ENCODE measurements at regions not wholly inside any gene's neighbourhood (a gene's known extent, or its start where the extent isn't known, plus 50 kb on each side); places are given as distances from the start of the nearest gene placed in this dataset.

DNA sequence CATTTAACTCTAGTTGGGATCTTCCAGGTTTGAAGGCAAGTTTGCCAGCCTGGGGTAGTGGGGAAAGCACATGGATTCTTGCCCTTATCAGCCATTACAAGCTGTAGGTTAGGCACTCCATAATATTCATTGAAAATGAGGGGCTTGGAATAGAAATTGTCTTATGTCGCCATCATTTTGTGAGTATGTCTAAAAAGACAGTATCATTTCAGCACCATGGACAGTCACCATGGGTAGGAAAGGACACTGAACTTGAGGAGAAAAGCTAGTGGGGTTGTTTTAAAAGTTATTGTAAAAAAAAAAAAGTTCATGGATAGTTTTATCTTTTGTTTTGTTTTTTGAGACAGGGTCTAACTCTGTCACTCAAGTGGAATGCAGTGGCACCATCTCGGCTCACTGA lies 356.1 kb downstream of the HNRNPD start:
- in situ Hi-C loops (cut with MboI) (no loop called here), intact Hi-C loops (cut with micrococcal nuclease; ENCODE audit: unreplicated experiment) (no loop called here)
- ChIA-PET CTCF (no interaction called here), POLR2A (no interaction called here), RAD21 (ENCODE audit: unreplicated experiment) (no interaction called here), SMC1A (ENCODE audit: uncharacterized antibody, unreplicated experiment) (no interaction called here)
- no peaks in the 10 kb centered on the region for H4K20me1 ChIP-seq (ENCODE audit: control insufficient read depth, insufficient read depth)
- no peak overlapping the region for H2AFZ ChIP-seq (ENCODE audit: control insufficient read depth, low read depth, low read length)
- H3K27ac ChIP-seq (ENCODE audit: control insufficient read depth, insufficient read depth): no peak overlapping the region
- TF ChIP-seq KLF5 (IDR thresholded peaks at IDR 0.05; ENCODE audit: partially characterized antibody): no peak
- TF ChIP-seq KAT2A (conservative IDR thresholded peaks at IDR 0.05; ENCODE audit: control insufficient read depth, low read depth, low read length): no peak
- TF ChIP-seq, protein P1, sequence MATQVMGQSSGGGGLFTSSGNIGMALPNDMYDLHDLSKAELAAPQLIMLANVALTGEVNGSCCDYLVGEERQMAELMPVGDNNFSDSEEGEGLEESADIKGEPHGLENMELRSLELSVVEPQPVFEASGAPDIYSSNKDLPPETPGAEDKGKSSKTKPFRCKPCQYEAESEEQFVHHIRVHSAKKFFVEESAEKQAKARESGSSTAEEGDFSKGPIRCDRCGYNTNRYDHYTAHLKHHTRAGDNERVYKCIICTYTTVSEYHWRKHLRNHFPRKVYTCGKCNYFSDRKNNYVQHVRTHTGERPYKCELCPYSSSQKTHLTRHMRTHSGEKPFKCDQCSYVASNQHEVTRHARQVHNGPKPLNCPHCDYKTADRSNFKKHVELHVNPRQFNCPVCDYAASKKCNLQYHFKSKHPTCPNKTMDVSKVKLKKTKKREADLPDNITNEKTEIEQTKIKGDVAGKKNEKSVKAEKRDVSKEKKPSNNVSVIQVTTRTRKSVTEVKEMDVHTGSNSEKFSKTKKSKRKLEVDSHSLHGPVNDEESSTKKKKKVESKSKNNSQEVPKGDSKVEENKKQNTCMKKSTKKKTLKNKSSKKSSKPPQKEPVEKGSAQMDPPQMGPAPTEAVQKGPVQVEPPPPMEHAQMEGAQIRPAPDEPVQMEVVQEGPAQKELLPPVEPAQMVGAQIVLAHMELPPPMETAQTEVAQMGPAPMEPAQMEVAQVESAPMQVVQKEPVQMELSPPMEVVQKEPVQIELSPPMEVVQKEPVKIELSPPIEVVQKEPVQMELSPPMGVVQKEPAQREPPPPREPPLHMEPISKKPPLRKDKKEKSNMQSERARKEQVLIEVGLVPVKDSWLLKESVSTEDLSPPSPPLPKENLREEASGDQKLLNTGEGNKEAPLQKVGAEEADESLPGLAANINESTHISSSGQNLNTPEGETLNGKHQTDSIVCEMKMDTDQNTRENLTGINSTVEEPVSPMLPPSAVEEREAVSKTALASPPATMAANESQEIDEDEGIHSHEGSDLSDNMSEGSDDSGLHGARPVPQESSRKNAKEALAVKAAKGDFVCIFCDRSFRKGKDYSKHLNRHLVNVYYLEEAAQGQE (IDR thresholded peaks at IDR 0.05; ENCODE audit: low read depth, low read length): peak; percentile 85
- no peak for TF ChIP-seq RB1 (IDR thresholded peaks at IDR 0.05; ENCODE audit: borderline replicate concordance)
- H3K36me3 ChIP-seq (ENCODE audit: control insufficient read depth in 2 of 2, insufficient read depth in 2 of 2, low read length in 1 of 2): no peaks in the 10 kb centered on the region
- no peak for ATAC-seq
- BruUV-seq (replicated peaks): no TSS peak
- H3K9ac ChIP-seq (ENCODE audit: control insufficient read depth, insufficient read depth, low read length): no peak overlapping the region
- FAIRE-seq: peak; percentile 7
- no peaks in the 10 kb centered on the region for H3K4me1 ChIP-seq (ENCODE audit: control insufficient read depth, insufficient read depth, low read length)
- no peak overlapping the region for H3K4me3 ChIP-seq
- 87% methylated on average over 2 of the region's 2 CpGs for WGBS (ENCODE audit: insufficient coverage, insufficient replicate concordance, low lambda C conversion rate, missing lambda C conversion rate)
- H3K9me3 ChIP-seq (replicated peaks; ENCODE audit: control insufficient read depth, insufficient read depth, low read length): no peaks in the 10 kb centered on the region
- DNase-seq (ENCODE audit: low read depth, low spot score): no peak
- no peak overlapping the region for H3K4me2 ChIP-seq (ENCODE audit: control insufficient read depth, insufficient read depth)
- H3K27me3 ChIP-seq (replicated peaks in 1 of 2; ENCODE audit: control insufficient read depth in 2 of 2, insufficient read depth in 2 of 2, low read length in 1 of 2): no peaks in the 10 kb centered on the region
- no peaks in the 10 kb centered on the region for H3K79me2 ChIP-seq (ENCODE audit: control insufficient read depth, insufficient read depth, low read length)

DNA sequence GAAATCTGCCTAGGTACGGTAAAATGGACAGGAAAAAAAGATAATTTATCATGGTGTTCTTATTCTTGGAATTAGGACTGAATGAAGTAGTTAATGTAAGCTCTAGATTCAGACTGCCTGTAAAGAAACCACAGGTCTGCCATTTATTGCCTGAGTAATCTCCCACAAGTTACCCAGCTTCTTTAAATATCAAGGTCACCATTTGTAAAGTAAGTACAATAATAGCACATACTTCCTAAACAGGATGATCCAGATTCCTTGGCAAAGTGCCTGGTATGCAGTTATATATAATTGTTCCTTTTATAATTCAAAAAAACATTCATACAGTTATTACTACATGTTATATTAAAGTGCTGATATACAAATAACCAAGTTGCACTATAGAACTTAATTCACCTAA lies 368.6 kb downstream of the HNRNPD start:
- BruUV-seq (replicated peaks): no TSS peak
- intact Hi-C loops (cut with micrococcal nuclease; ENCODE audit: unreplicated experiment): no loop called here
- TF ChIP-seq, protein P2, sequence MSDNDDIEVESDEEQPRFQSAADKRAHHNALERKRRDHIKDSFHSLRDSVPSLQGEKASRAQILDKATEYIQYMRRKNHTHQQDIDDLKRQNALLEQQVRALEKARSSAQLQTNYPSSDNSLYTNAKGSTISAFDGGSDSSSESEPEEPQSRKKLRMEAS (IDR thresholded peaks at IDR 0.05; ENCODE audit: low read depth, low read length): no peak
- TF ChIP-seq, protein P3, sequence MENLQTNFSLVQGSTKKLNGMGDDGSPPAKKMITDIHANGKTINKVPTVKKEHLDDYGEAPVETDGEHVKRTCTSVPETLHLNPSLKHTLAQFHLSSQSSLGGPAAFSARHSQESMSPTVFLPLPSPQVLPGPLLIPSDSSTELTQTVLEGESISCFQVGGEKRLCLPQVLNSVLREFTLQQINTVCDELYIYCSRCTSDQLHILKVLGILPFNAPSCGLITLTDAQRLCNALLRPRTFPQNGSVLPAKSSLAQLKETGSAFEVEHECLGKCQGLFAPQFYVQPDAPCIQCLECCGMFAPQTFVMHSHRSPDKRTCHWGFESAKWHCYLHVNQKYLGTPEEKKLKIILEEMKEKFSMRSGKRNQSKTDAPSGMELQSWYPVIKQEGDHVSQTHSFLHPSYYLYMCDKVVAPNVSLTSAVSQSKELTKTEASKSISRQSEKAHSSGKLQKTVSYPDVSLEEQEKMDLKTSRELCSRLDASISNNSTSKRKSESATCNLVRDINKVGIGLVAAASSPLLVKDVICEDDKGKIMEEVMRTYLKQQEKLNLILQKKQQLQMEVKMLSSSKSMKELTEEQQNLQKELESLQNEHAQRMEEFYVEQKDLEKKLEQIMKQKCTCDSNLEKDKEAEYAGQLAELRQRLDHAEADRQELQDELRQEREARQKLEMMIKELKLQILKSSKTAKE (IDR thresholded peaks at IDR 0.05; ENCODE audit: low read depth, poor library complexity, severe bottlenecking): no peak
- TF ChIP-seq ESRRA (IDR thresholded peaks at IDR 0.05; ENCODE audit: low read length): no peak
- TF ChIP-seq CHD4 (IDR thresholded peaks at IDR 0.05): no peak
- TF ChIP-seq ZNF274 (IDR thresholded peaks at IDR 0.05; ENCODE audit: insufficient read depth, insufficient read length): no peak
- TF ChIP-seq MYB (IDR thresholded peaks at IDR 0.05; ENCODE audit: borderline replicate concordance, low read depth, low read length): no peak
- no peak for TF ChIP-seq RFX5 (IDR thresholded peaks at IDR 0.05; ENCODE audit: low read depth, low read length)

More for the DNA sequence above, 368.6 kb downstream of the HNRNPD start:
- ATAC-seq: no peak
- RAD21 ChIA-PET (ENCODE audit: unreplicated experiment): no interaction called here
- H3K79me2 ChIP-seq (ENCODE audit: control insufficient read depth, insufficient read depth, low read length): no peaks in the 10 kb centered on the region
- WGBS (ENCODE audit: insufficient coverage, insufficient replicate concordance, low lambda C conversion rate, missing lambda C conversion rate): 0% methylated on average over 1 of the region's 1 CpG
- DNase-seq (ENCODE audit: low read depth, low spot score): no peak
- no peaks in the 10 kb centered on the region for H3K27me3 ChIP-seq (replicated peaks in 1 of 2; ENCODE audit: control insufficient read depth in 2 of 2, insufficient read depth in 2 of 2, low read length in 1 of 2)
- H3K9ac ChIP-seq (ENCODE audit: control insufficient read depth, insufficient read depth, low read length): no peak overlapping the region
- FAIRE-seq: no peak
- SMC1A ChIA-PET (ENCODE audit: uncharacterized antibody, unreplicated experiment): no interaction called here
- H3K4me2 ChIP-seq (ENCODE audit: control insufficient read depth, insufficient read depth): no peak overlapping the region
- CTCF ChIA-PET: no interaction called here
- H3K4me1 ChIP-seq (ENCODE audit: control insufficient read depth, insufficient read depth, low read length): no peaks in the 10 kb centered on the region
- H3K27ac ChIP-seq (ENCODE audit: control insufficient read depth, insufficient read depth): no peak overlapping the region
- no peaks in the 10 kb centered on the region for H3K36me3 ChIP-seq (ENCODE audit: control insufficient read depth in 2 of 2, insufficient read depth in 2 of 2, low read length in 1 of 2)
- no peak overlapping the region for H2AFZ ChIP-seq (ENCODE audit: control insufficient read depth, low read depth, low read length)
- POLR2A ChIA-PET: no interaction called here
- no peaks in the 10 kb centered on the region; the same call in 2 of the 3 replicates for H3K9me3 ChIP-seq (replicated peaks; ENCODE audit: control insufficient read depth, insufficient read depth, low read length)
- H4K20me1 ChIP-seq (ENCODE audit: control insufficient read depth, insufficient read depth): no peaks in the 10 kb centered on the region
- in situ Hi-C loops (cut with MboI): no loop called here
- no peak overlapping the region for H3K4me3 ChIP-seq

Data from GM12878 (cell line).